OCI-LY3 (cell line): ENCODE measurements at regions not wholly inside any gene's neighbourhood (a gene's known extent, or its start where the extent isn't known, plus 50 kb on each side); places are given as distances from the start of the nearest gene placed in this dataset.

Experiments used
- H2AFZ ChIP-seq: fragments of 200-600, 300-600 bp; shearing (Covaris generic); 2 replicates; pipeline ENCODE4 v1.6.0; 2014; ENCODE audit warnings: antibody characterized with exemption, low read depth, low read length
- H3K27ac ChIP-seq: fragments of 200-600, 300-600 bp; sonication (generic); 2 replicates; pipeline ENCODE4 v1.5.1; 2014; ENCODE audit warnings: mild to moderate bottlenecking, low read length, moderate library complexity, mixed read lengths
- H3K27me3 ChIP-seq: fragments of 200-600, 300-600 bp; sonication (generic); 2 replicates; pipeline ENCODE4 v1.6.1; 2014; ENCODE audit warnings: low read depth, low read length, mixed read lengths
- H3K36me3 ChIP-seq: fragments of 200-600, 300-600 bp; sonication (generic); replicated peaks from 2 replicates; pipeline ENCODE3; 2014; ENCODE audit warnings: low read depth, low read length, mixed read lengths
- H3K4me1 ChIP-seq: fragments of 300-600, 200-600 bp; sonication (generic); 2 replicates; pipeline ENCODE4 v1.6.1; 2014; ENCODE audit warnings: low read length, mixed read lengths
- H3K4me2 ChIP-seq: fragments of 200-600, 300-600 bp; sonication (generic); 2 replicates; pipeline ENCODE4 v1.6.1; 2014; ENCODE audit warnings: low read length, mixed read lengths
- H3K4me3 ChIP-seq: fragments of 300-600, 200-600 bp; sonication (generic); 2 replicates; pipeline ENCODE4 v1.5.1; 2014; ENCODE audit warnings: antibody characterized with exemption, mild to moderate bottlenecking, low read length, moderate library complexity
- H3K79me2 ChIP-seq: fragments of 300-600, 200-600 bp; shearing (Covaris generic); 2 replicates; pipeline ENCODE4 v1.6.1; 2014; ENCODE audit warnings: mild to moderate bottlenecking, low read length, mixed read lengths
- H3K9ac ChIP-seq: fragments of 300-600, 200-600 bp; shearing (Covaris generic); 2 replicates; pipeline ENCODE4 v1.6.0; 2014; ENCODE audit warnings: mild to moderate bottlenecking, low read length, moderate library complexity
- H3K9me3 ChIP-seq: fragments of 200-600, 300-600 bp; shearing (Covaris generic); 2 replicates; pipeline ENCODE4 v1.6.1; 2014; ENCODE audit warnings: low read length, mixed read lengths; ENCODE audit not compliant: insufficient read depth
- H4K20me1 ChIP-seq: fragments of 200-600, 300-600 bp; sonication (generic); 2 replicates; pipeline ENCODE4 v1.6.1; 2016; ENCODE audit warnings: low read length, mixed read lengths; ENCODE audit not compliant: insufficient read depth
- EZH2phosphoT487 ChIP-seq: fragments of 200-600 bp; shearing (Covaris generic); IDR thresholded peaks from 2 replicates; pipeline ENCODE4 v1.6.1; 2018; ENCODE audit warnings: antibody characterized with exemption, mixed run types, low read depth
- TF ChIP-seq, protein P1 (sequence below): fragments of 200-600, 300-600 bp; sonication (generic); IDR thresholded peaks from 2 replicates; pipeline ENCODE4 v1.5.1; 2014; ENCODE audit warnings: antibody characterized with exemption, low read length, low read depth

DNA sequence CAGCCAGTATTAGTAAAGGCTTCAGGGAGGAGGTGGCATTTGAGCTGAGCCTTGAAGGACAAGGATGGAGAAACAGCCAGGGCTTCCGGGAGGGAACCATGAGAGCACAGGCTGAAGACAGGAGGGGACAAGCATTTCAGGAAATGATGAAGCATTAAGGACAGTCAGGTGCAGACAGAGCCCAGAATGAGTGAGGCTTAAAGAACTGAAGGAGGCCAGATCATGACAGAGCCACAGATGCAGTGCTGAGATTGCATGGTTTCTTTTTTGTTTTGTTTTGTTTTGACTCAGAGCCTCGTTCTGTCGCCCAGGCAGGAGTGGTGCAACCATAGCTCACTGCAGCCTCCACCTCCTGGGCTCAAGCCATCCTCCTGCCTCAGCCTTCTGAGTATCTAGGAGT, 211.5 kb downstream of the SOX9 start:
- Histone ChIP-seq H3K79me2 (no peaks in the 10 kb centered on the region), H4K20me1 (no peaks in the 10 kb centered on the region), H3K4me1 (peaks cover 9% of the 10 kb centered on the region), H3K9me3 (no peaks in the 10 kb centered on the region), H3K27me3 (peaks cover 23% of the 10 kb centered on the region), H3K4me2 (peak overlapping the region; percentile 18; the same call in 1 of the 2 replicates), H3K36me3 (no peaks in the 10 kb centered on the region), H3K27ac (0 out of 2 replicates have a peak overlapping the region, but pooled peaks have one; percentile 20), H3K4me3 (no peak overlapping the region), H3K9ac (no peak overlapping the region), H2AFZ (no peak overlapping the region)
- TF ChIP-seq, protein P1, sequence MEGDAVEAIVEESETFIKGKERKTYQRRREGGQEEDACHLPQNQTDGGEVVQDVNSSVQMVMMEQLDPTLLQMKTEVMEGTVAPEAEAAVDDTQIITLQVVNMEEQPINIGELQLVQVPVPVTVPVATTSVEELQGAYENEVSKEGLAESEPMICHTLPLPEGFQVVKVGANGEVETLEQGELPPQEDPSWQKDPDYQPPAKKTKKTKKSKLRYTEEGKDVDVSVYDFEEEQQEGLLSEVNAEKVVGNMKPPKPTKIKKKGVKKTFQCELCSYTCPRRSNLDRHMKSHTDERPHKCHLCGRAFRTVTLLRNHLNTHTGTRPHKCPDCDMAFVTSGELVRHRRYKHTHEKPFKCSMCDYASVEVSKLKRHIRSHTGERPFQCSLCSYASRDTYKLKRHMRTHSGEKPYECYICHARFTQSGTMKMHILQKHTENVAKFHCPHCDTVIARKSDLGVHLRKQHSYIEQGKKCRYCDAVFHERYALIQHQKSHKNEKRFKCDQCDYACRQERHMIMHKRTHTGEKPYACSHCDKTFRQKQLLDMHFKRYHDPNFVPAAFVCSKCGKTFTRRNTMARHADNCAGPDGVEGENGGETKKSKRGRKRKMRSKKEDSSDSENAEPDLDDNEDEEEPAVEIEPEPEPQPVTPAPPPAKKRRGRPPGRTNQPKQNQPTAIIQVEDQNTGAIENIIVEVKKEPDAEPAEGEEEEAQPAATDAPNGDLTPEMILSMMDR, result no peak
- TF ChIP-seq EZH2phosphoT487, result no peak

DNA sequence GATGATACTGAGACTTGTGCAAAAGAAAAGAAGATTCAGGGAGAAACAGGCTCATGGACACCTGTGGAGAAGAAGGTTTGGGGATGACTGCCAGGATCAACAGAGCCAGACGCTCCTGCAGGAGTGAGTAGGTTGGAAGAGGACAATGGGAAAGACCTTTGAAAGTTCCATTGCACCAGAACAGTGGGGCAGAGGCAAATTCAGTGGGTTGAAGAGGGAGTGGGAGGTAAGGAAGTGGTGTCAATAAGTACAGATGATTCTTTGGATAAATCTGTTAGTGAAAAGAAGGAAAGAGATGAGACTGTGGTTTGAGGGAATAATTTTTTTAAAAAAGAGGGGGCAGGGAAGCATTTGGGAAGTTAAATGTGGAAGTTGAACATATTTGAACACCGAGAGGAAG, 212.8 kb downstream of the SOX9 start:
- Histone ChIP-seq H3K4me1 (peaks cover 9% of the 10 kb centered on the region), H3K79me2 (no peaks in the 10 kb centered on the region), H3K36me3 (no peaks in the 10 kb centered on the region), H3K4me2 (no peak overlapping the region), H4K20me1 (no peaks in the 10 kb centered on the region), H3K4me3 (no peak overlapping the region), H3K9me3 (no peaks in the 10 kb centered on the region), H3K9ac (no peak overlapping the region), H2AFZ (no peak overlapping the region), H3K27ac (no peak overlapping the region), H3K27me3 (peaks cover 24% of the 10 kb centered on the region)
- TF ChIP-seq, protein P1, result no peak
- TF ChIP-seq EZH2phosphoT487, result no peak

DNA sequence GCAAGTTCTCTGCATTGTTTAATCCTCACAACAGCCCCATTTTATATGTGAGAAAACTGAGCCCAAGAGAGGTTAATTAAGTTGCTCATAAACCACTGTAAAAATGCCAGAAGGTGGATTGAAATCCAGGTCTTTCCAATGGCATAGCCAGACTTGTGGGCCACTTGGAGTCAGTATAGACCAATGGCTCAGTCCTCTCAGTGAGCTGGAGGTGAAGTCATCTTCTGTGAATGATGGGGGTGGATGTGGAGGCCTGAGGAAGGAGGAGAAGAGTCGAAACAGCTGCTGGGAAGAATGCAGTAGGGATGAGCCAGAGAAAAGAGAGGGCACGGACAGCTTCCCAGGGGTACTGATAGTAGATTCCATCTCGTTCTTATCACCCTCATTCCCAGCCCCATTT, 213.4 kb downstream of the SOX9 start:
- Histone ChIP-seq H3K79me2 (no peaks in the 10 kb centered on the region), H2AFZ (no peak overlapping the region), H3K4me1 (peaks cover 9% of the 10 kb centered on the region), H3K27me3 (peaks cover 24% of the 10 kb centered on the region), H3K4me3 (no peak overlapping the region), H3K4me2 (no peak overlapping the region), H3K9ac (no peak overlapping the region), H4K20me1 (no peaks in the 10 kb centered on the region), H3K36me3 (no peaks in the 10 kb centered on the region), H3K9me3 (no peaks in the 10 kb centered on the region), H3K27ac (no peak overlapping the region)
- no peak for TF ChIP-seq EZH2phosphoT487
- TF ChIP-seq, protein P1, result no peak

DNA sequence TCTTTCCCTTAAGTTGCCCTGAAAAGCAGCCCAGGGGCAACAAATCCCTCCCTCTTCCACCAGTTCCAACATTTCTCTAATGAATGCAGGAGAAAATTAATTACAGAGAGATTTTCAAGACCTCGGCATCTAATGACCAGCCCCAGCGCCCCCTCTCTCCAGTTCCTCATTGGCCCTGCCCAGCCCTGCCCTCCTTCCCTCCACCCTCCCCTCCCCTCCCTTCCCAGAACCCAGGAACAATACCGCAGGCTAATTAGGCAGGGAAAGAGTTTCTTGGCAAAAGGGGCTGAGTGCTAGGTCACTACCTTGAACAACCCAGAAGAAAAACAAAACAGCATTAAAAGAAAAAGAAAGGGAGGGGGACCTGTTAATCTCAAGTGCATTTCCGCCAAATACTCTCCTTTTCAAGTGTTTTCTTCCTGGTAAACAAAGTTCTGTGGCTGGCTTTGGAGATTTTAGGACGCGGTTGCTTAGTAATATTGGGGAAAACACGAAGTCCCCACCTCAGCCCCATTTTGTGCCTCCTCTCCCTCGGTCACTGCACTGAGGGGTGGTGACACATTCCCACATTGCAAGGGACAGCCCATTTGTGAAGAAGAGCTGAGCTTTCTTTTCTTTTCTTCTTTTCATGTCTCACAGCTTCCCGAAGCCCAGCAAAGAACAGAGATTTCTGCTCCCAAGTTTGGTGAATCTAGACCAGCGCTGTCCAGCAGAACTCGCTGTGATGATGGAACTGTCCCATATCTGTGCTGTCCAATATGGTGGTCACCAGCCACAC, 215.4 kb downstream of the SOX9 start:
- H3K4me1 ChIP-seq, result peaks cover 9% of the 10 kb centered on the region
- no peak for TF ChIP-seq EZH2phosphoT487
- TF ChIP-seq, protein P1, result no peak
- H3K27me3 ChIP-seq, result peaks cover 29% of the 10 kb centered on the region
- H3K4me3 ChIP-seq, result no peak overlapping the region
- H3K4me2 ChIP-seq, result no peak overlapping the region
- H3K9ac ChIP-seq, result no peak overlapping the region
- H2AFZ ChIP-seq, result no peak overlapping the region
- no peaks in the 10 kb centered on the region for H4K20me1 ChIP-seq
- no peak overlapping the region for H3K27ac ChIP-seq
- no peaks in the 10 kb centered on the region for H3K9me3 ChIP-seq
- no peaks in the 10 kb centered on the region for H3K36me3 ChIP-seq
- no peaks in the 10 kb centered on the region for H3K79me2 ChIP-seq
